ENCODE measurements at regions not wholly inside any gene's neighbourhood (a gene's known extent, or its start where the extent isn't known, plus 50 kb on each side); places are given as distances from the start of the nearest gene placed in this dataset.

- WGBS, 2 experiments (ENCODE audit: extremely low coverage in 1 of 2, insufficient coverage in 1 of 2, insufficient read length in 1 of 2, insufficient replicate concordance in 2 of 2, low coverage in 1 of 2, low lambda C conversion rate in 2 of 2, missing lambda C conversion rate in 1 of 2), result 83% methylated on average over 1 of the region's 3 CpGs; no CpG with 5 or more reads in 1 of the 2 experiments
- no peaks in the 10 kb centered on the region for H3K79me2 ChIP-seq (ENCODE audit: control insufficient read depth in 1 of 2, insufficient read depth in 2 of 2, low read length in 2 of 2)
- H2BK20ac ChIP-seq (ENCODE audit: low read length), result no peak overlapping the region
- H3K4me3 ChIP-seq (ENCODE audit: extremely low read depth in 1 of 4, insufficient read depth in 2 of 4, low read depth in 3 of 4, low read length in 4 of 4), result no peak overlapping the region
- FAIRE-seq (no peak), DNase-seq (ENCODE audit: low read depth in 1 of 2, low spot score in 2 of 2) (no peak)
- POLR2A ChIA-PET (ENCODE audit: partially characterized antibody), result no interaction called here
- H4K5ac ChIP-seq (ENCODE audit: insufficient read length, low read depth, low read length), result no peak overlapping the region
- no peak overlapping the region for H4K91ac ChIP-seq (replicated peaks; ENCODE audit: insufficient read length, low read length)
- H3K9me3 ChIP-seq (ENCODE audit: insufficient read depth in 2 of 2, low read depth in 1 of 2, low read length in 1 of 2), result no peaks in the 10 kb centered on the region
- H3K4me2 ChIP-seq (ENCODE audit: insufficient read depth in 1 of 2, low read depth in 2 of 2, low read length in 2 of 2), result no peak overlapping the region
- no peak overlapping the region for H2AK5ac ChIP-seq (ENCODE audit: low read depth, low read length)
- no peak overlapping the region for H3K14ac ChIP-seq (ENCODE audit: insufficient read length)
- H3K23me2 ChIP-seq (ENCODE audit: low read depth, low read length), result no peaks in the 10 kb centered on the region
- no peaks in the 10 kb centered on the region for H3K79me1 ChIP-seq (ENCODE audit: low read depth, low read length)
- no peak overlapping the region for H2BK12ac ChIP-seq (ENCODE audit: low read depth, low read length)
- H3K23ac ChIP-seq (ENCODE audit: insufficient read length), result no peak overlapping the region
- no peak overlapping the region for H3K56ac ChIP-seq (replicated peaks; ENCODE audit: insufficient read length, low read depth, low read length)
- peaks cover 0 to 1% (median 0%) of the 10 kb centered on the region in 4 experiments; a peak in 1 of 7 replicates for H3K27me3 ChIP-seq (replicated peaks in 1 of 4; ENCODE audit: control insufficient read depth in 3 of 4, extremely low read depth in 1 of 4, insufficient read depth in 3 of 4, low read length in 3 of 4)
- H3K27ac ChIP-seq (ENCODE audit: low read depth, low read length), result no peak overlapping the region
- H3K9ac ChIP-seq (replicated peaks in 1 of 4; ENCODE audit: extremely low read depth in 1 of 4, low read depth in 3 of 4, low read length in 3 of 4), result no peak overlapping the region
- no peak overlapping the region for H2BK120ac ChIP-seq (replicated peaks; ENCODE audit: low read depth, low read length)
- no peak overlapping the region for H2BK5ac ChIP-seq (ENCODE audit: low read depth, low read length)
- CTCF ChIA-PET (ENCODE audit: partially characterized antibody), result interaction anchor here (0.7 kb wide), 1 partner anchor 46 kb away, joined by 3 read pairs; no protein-coding TSS in a partner anchor
- H3K18ac ChIP-seq (ENCODE audit: extremely low read depth, low read length), result no peak overlapping the region
- no peak overlapping the region for H2AFZ ChIP-seq (ENCODE audit: low read length)
- no peaks in the 10 kb centered on the region for H4K20me1 ChIP-seq (replicated peaks in 1 of 2; ENCODE audit: control insufficient read depth in 1 of 2, insufficient read depth in 2 of 2, low read length in 2 of 2)
- no peak overlapping the region for H3K4ac ChIP-seq (replicated peaks; ENCODE audit: insufficient read length, low read depth, low read length)
- H3K36me3 ChIP-seq (ENCODE audit: control insufficient read depth in 2 of 4, insufficient read depth in 4 of 4, low read length in 3 of 4), result no peaks in the 10 kb centered on the region
- no peak overlapping the region for H2BK15ac ChIP-seq (ENCODE audit: low read length)
- no peak overlapping the region for H4K8ac ChIP-seq (ENCODE audit: extremely low read depth, insufficient read depth, low read length)
- H3K4me1 ChIP-seq (replicated peaks in 1 of 4; ENCODE audit: control insufficient read depth in 3 of 4, insufficient read depth in 4 of 4, low read length in 3 of 4), result no peaks in the 10 kb centered on the region
- TF ChIP-seq SAP30 (IDR thresholded peaks at IDR 0.05; ENCODE audit: insufficient read depth, insufficient replicate concordance, low read length) (no peak), BRCA1 (IDR thresholded peaks at IDR 0.05; ENCODE audit: low read depth, low read length) (no peak), EP300 (IDR thresholded peaks at IDR 0.05; ENCODE audit: borderline replicate concordance in 1 of 2, low read depth in 2 of 2, low read length in 2 of 2) (no peak), HDAC6 (IDR thresholded peaks at IDR 0.05; ENCODE audit: low read depth, low read length) (no peak), RBBP5 (IDR thresholded peaks at IDR 0.05; ENCODE audit: borderline replicate concordance, low read depth, low read length) (no peak), CHD1 (IDR thresholded peaks at IDR 0.05; ENCODE audit: low read depth, low read length) (no peak), NRF1 (IDR thresholded peaks at IDR 0.05; ENCODE audit: low read depth, low read length) (no peak), ATF3 (IDR thresholded peaks at IDR 0.05; ENCODE audit: insufficient read depth, low read depth, low read length) (no peak), TEAD4 (IDR thresholded peaks at IDR 0.05; ENCODE audit: low read depth, low read length) (no peak), CHD2 (IDR thresholded peaks at IDR 0.05; ENCODE audit: low read length) (no peak), ZNF274 (IDR thresholded peaks at IDR 0.05; ENCODE audit: borderline replicate concordance, extremely low read depth, low read length) (no peak), SIN3A (conservative IDR thresholded peaks at IDR 0.05 in 1 of 2, IDR thresholded peaks at IDR 0.05 in 1 of 2; ENCODE audit: low read depth in 1 of 2, low read length in 2 of 2) (no peak), JUND (IDR thresholded peaks at IDR 0.05; ENCODE audit: low read length) (no peak), E2F6 (IDR thresholded peaks at IDR 0.05) (no peak)
These were observed 419.5 kb upstream of the TENM4 start for GRCh38 chr11:79860336-79860735.

All from H1 (cell line).